Testis (tissue), 2 donors: ENCODE measurements at regions not wholly inside any gene's neighbourhood (a gene's known extent, or its start where the extent isn't known, plus 50 kb on each side); places are given as distances from the start of the nearest gene placed in this dataset.

Experiments
- DNase-seq: peaks from one replicate; pipeline ENCODE4 v3.0.0-alpha.2; 2019
- H3K27ac ChIP-seq, 2 donors: fragments of 200-600 bp; sonication (generic); one replicate each; pipeline ENCODE4 v1.5.1; 2019
- H3K27me3 ChIP-seq: fragments of 200-600 bp; sonication (generic); one replicate; pipeline ENCODE4 v1.5.1; 2019
- H3K36me3 ChIP-seq: fragments of 200-600 bp; sonication (generic); one replicate; pipeline ENCODE4 v1.5.1; 2017; ENCODE audit warnings: low read depth; ENCODE audit errors: missing control alignments
- H3K4me1 ChIP-seq: fragments of 200-600 bp; sonication (generic); one replicate; pipeline ENCODE4 v1.5.1; 2019
- H3K4me3 ChIP-seq, 2 donors: fragments of 200-600 bp; sonication (generic); one replicate each; pipeline ENCODE4 v1.5.1; 2017 to 2019
- H3K9me3 ChIP-seq: fragments of 200-600 bp; sonication (generic); one replicate; pipeline ENCODE4 v1.5.1; 2017
- CTCF ChIP-seq, 3 experiments: fragments of 450-650 bp in 2 of 3; fragments of 200-600 bp in 1 of 3; sonication (generic) in 1 of 3; IDR thresholded peaks; one replicate each; pipeline ENCODE4 v1.5.1; 2016 to 2019; ENCODE audit warnings: antibody characterized with exemption in 3 of 3, mild to moderate bottlenecking in 2 of 3, moderate library complexity in 1 of 3
- POLR2A ChIP-seq: fragments of 450-650 bp; IDR thresholded peaks from one replicate; pipeline ENCODE4 v1.6.1; 2017; ENCODE audit warnings: antibody characterized with exemption, mild to moderate bottlenecking, moderate library complexity
- WGBS, 2 donors: methylation state at CpG; one replicate each; pipeline ENCODE4 v1.1.5; 2018; 5-methylcytosine and 5-hydroxymethylcytosine counted together
- intact Hi-C: fragments of 100-400 bp; cut with DNase I; formaldehyde crosslinking; loops from one replicate; pipeline ENCODE4 v1.15.1; 2023; ENCODE audit warnings: low total_unique reads

GRCh38 chr22:49042877-49043859 is 784.5 kb downstream of the BRD1 start:
- H3K36me3 ChIP-seq: no peaks in the 10 kb centered on the region
- no peaks in the 10 kb centered on the region for H3K27me3 ChIP-seq
- WGBS, 2 donors: 82 to 83% methylated on average over 28 of the region's 28 CpGs
- H3K27ac ChIP-seq: no peak overlapping the region
- no peaks in the 10 kb centered on the region for H3K4me1 ChIP-seq
- H3K9me3 ChIP-seq: no peaks in the 10 kb centered on the region
- H3K4me3 ChIP-seq: no peak overlapping the region
- TF ChIP-seq CTCF (IDR thresholded peaks at IDR 0.05): no peak
- TF ChIP-seq POLR2A: no peak
- no peak for DNase-seq
- intact Hi-C loops: no loop called here

GRCh38 chr22:49042066-49042465 is 785.6 kb downstream of the BRD1 start:
- H3K27ac ChIP-seq: no peak overlapping the region
- no peaks in the 10 kb centered on the region for H3K36me3 ChIP-seq
- 78 to 93% methylated on average over 6 of the region's 6 CpGs for WGBS, 2 donors
- H3K4me1 ChIP-seq: no peaks in the 10 kb centered on the region
- no peaks in the 10 kb centered on the region for H3K27me3 ChIP-seq
- TF ChIP-seq CTCF (IDR thresholded peaks at IDR 0.05) (no peak), POLR2A (no peak)
- no peaks in the 10 kb centered on the region for H3K9me3 ChIP-seq
- no peak overlapping the region for H3K4me3 ChIP-seq
- no peak for DNase-seq
- intact Hi-C loops: no loop called here

- H3K27me3 ChIP-seq: no peaks in the 10 kb centered on the region
- TF ChIP-seq CTCF (IDR thresholded peaks at IDR 0.05): no peak
- TF ChIP-seq POLR2A: no peak
- H3K4me1 ChIP-seq: no peaks in the 10 kb centered on the region
- H3K27ac ChIP-seq: no peak overlapping the region
- H3K9me3 ChIP-seq: no peaks in the 10 kb centered on the region
- no peak for DNase-seq
- no peak overlapping the region for H3K4me3 ChIP-seq
- H3K36me3 ChIP-seq: no peaks in the 10 kb centered on the region
- intact Hi-C loops: no loop called here
- 82 to 88% methylated on average over 19 to 20 of the region's 20 CpGs for WGBS, 2 donors
Measured at GRCh38 chr22:49040754-49041467, 786.8 kb downstream of the BRD1 start.

- intact Hi-C loops: no loop called here
- no peak for DNase-seq
- H3K27me3 ChIP-seq: no peaks in the 10 kb centered on the region
- 63 to 75% methylated on average over 8 of the region's 8 CpGs for WGBS, 2 donors
- H3K36me3 ChIP-seq: no peaks in the 10 kb centered on the region
- H3K4me3 ChIP-seq: no peak overlapping the region
- H3K9me3 ChIP-seq: no peaks in the 10 kb centered on the region
- no peaks in the 10 kb centered on the region for H3K4me1 ChIP-seq
- no peak overlapping the region for H3K27ac ChIP-seq
- no peak for TF ChIP-seq CTCF (IDR thresholded peaks at IDR 0.05)
Measured at GRCh38 chr22:49040111-49040510, 787.6 kb downstream of the BRD1 start.
